GM19397 (cell line): ENCODE measurements at regions not wholly inside any gene's neighbourhood (a gene's known extent, or its start where the extent isn't known, plus 50 kb on each side); places are given as distances from the start of the nearest gene placed in this dataset.
"Not testable (repeated sequence)": the region's sequence is repeated elsewhere in the genome, so short reads cannot be mapped to it uniquely, and the experiment has no call there.

Source experiments
- ATAC-seq: cut with Tn5 transposase; IDR thresholded peaks from one replicate; pipeline ENCODE4 v1.9.1; 2021; ENCODE audit warnings: mild to moderate bottlenecking, moderate library complexity; ENCODE audit not compliant: unreplicated experiment

GRCh38 chr9:62874213-62874612 lies 1684.4 kb downstream of the SPATA31A7 start:
- not testable (repeated sequence) for ATAC-seq

- not testable (repeated sequence) for ATAC-seq
These were observed 1685.1 kb downstream of the SPATA31A7 start for GRCh38 chr9:62874745-62875599.

GRCh38 chr9:62877552-62877951 lies 1687.7 kb downstream of the SPATA31A7 start:
- not testable (repeated sequence) for ATAC-seq

- not testable (repeated sequence) for ATAC-seq
These were observed 1688.2 kb downstream of the SPATA31A7 start for GRCh38 chr9:62877987-62878386.

GRCh38 chr9:62880453-62880852 lies 1690.6 kb downstream of the SPATA31A7 start:
- not testable (repeated sequence) for ATAC-seq

GRCh38 chr9:62880971-62881370 lies 1691.1 kb downstream of the SPATA31A7 start:
- ATAC-seq: not testable (repeated sequence)

- ATAC-seq: not testable (repeated sequence)
These were observed 1692.0 kb downstream of the SPATA31A7 start for GRCh38 chr9:62881811-62882210.

GRCh38 chr9:62882717-62883116 lies 1692.9 kb downstream of the SPATA31A7 start:
- ATAC-seq: not testable (repeated sequence)

- not testable (repeated sequence) for ATAC-seq
These were observed 1706.9 kb downstream of the SPATA31A7 start for GRCh38 chr9:62896692-62897091.

- not testable (repeated sequence) for ATAC-seq
These were observed 1707.8 kb downstream of the SPATA31A7 start for GRCh38 chr9:62897411-62898225.

- ATAC-seq: not testable (repeated sequence)
These were observed 1709.8 kb downstream of the SPATA31A7 start for GRCh38 chr9:62899666-62900065.

- ATAC-seq: not testable (repeated sequence)
These were observed 1714.2 kb downstream of the SPATA31A7 start for GRCh38 chr9:62904061-62904460.

GRCh38 chr9:62905722-62906121 lies 1715.9 kb downstream of the SPATA31A7 start:
- not testable (repeated sequence) for ATAC-seq

GRCh38 chr9:62907866-62908265 lies 1718.0 kb downstream of the SPATA31A7 start:
- ATAC-seq: not testable (repeated sequence)

- not testable (repeated sequence) for ATAC-seq
These were observed 1718.4 kb downstream of the SPATA31A7 start for GRCh38 chr9:62908271-62908670.

GRCh38 chr9:62909447-62909846 lies 1719.6 kb downstream of the SPATA31A7 start:
- ATAC-seq: not testable (repeated sequence)

- ATAC-seq: not testable (repeated sequence)
These were observed 1722.4 kb downstream of the SPATA31A7 start for GRCh38 chr9:62912278-62912677.

- ATAC-seq: peak; percentile 23
These were observed 1725.3 kb downstream of the SPATA31A7 start for GRCh38 chr9:62915168-62915567.

GRCh38 chr9:62915661-62916060 lies 1725.8 kb downstream of the SPATA31A7 start:
- ATAC-seq: peak; percentile 100

GRCh38 chr9:62918648-62919385 lies 1729.0 kb downstream of the SPATA31A7 start:
- not testable (repeated sequence) for ATAC-seq

GRCh38 chr9:62931484-62931883 lies 1741.6 kb downstream of the SPATA31A7 start:
- not testable (repeated sequence) for ATAC-seq
